DOHH2 (cell line): ENCODE measurements at regions not wholly inside any gene's neighbourhood (a gene's known extent, or its start where the extent isn't known, plus 50 kb on each side); places are given as distances from the start of the nearest gene placed in this dataset.

Source experiments
- H3F3A ChIP-seq: fragments of 200-600 bp; sonication (generic), shearing (Covaris generic); 2 replicates; pipeline ENCODE4 v1.6.0; 2016; ENCODE audit warnings: antibody characterized with exemption, mild to moderate bottlenecking; ENCODE audit not compliant: control insufficient read depth, insufficient read depth
- H3K27ac ChIP-seq: fragments of 200-600 bp; sonication (generic); 2 replicates; pipeline ENCODE4 v1.5.1; 2014; ENCODE audit warnings: low read depth, mild to moderate bottlenecking, low read length, moderate library complexity
- H3K27me3 ChIP-seq: fragments of 200-600 bp; sonication (generic); 2 replicates; pipeline ENCODE4 v1.6.1; 2014; ENCODE audit warnings: mild to moderate bottlenecking, low read length, mixed read lengths; ENCODE audit not compliant: control insufficient read depth
- H3K36me3 ChIP-seq: fragments of 200-600 bp; sonication (generic); 2 replicates; pipeline ENCODE4 v1.6.1; 2014; ENCODE audit warnings: mild to moderate bottlenecking, low read length, moderate library complexity, mixed read lengths; ENCODE audit not compliant: control insufficient read depth
- H3K4me1 ChIP-seq: fragments of 200-600 bp; sonication (generic); 2 replicates; pipeline ENCODE4 v1.6.1; 2014; ENCODE audit warnings: mild to moderate bottlenecking, low read length, mixed read lengths; ENCODE audit not compliant: control insufficient read depth
- H3K4me2 ChIP-seq: fragments of 200-600 bp; sonication (generic); 2 replicates; pipeline ENCODE4 v1.6.0; 2014; ENCODE audit warnings: mild to moderate bottlenecking, low read length, moderate library complexity
- H3K4me3 ChIP-seq: fragments of 200-600 bp; sonication (generic); 2 replicates; pipeline ENCODE4 v1.5.1; 2014; ENCODE audit warnings: mild to moderate bottlenecking, low read length, mixed read lengths
- H3K79me2 ChIP-seq: fragments of 200-600 bp; sonication (generic); 2 replicates; pipeline ENCODE4 v1.6.1; 2014; ENCODE audit warnings: mild to moderate bottlenecking, low read length, mixed read lengths; ENCODE audit not compliant: control insufficient read depth
- H3K9me2 ChIP-seq: fragments of 200-600 bp; sonication (generic); replicated peaks from 2 replicates; pipeline ENCODE4 v1.6.1; 2014; ENCODE audit warnings: mild to moderate bottlenecking, low read length, mixed read lengths; ENCODE audit not compliant: control insufficient read depth
- H3K9me3 ChIP-seq: fragments of 200-600 bp; sonication (generic); 2 replicates; pipeline ENCODE4 v1.6.1; 2014; ENCODE audit warnings: antibody characterized with exemption, low read length, mixed read lengths; ENCODE audit not compliant: control insufficient read depth, insufficient read depth
- H4K20me1 ChIP-seq: fragments of 200-600 bp; sonication (generic); 2 replicates; pipeline ENCODE4 v1.6.0; 2014; ENCODE audit warnings: low read depth, mild to moderate bottlenecking, antibody characterized with exemption, low read length, moderate library complexity; ENCODE audit not compliant: control insufficient read depth, insufficient read depth
- EZH2phosphoT487 ChIP-seq: fragments of 200-600 bp; sonication (generic); IDR thresholded peaks from 2 replicates; pipeline ENCODE4 v1.6.1; 2017; ENCODE audit warnings: borderline replicate concordance, mild to moderate bottlenecking, antibody characterized with exemption, low read length, moderate library complexity, mixed read lengths
- TF ChIP-seq, protein P1 (sequence below): fragments of 200-600 bp; sonication (generic); IDR thresholded peaks from one replicate; pipeline ENCODE4 v1.5.1; 2014; ENCODE audit warnings: antibody characterized with exemption, mild to moderate bottlenecking, low read depth, low read length; ENCODE audit not compliant: poor library complexity, severe bottlenecking

GRCh38 chr14:55843718-55844403, 263.9 kb downstream of the KTN1 start:
- Histone ChIP-seq H3K27me3 (no peaks in the 10 kb centered on the region), H3K27ac (no peak overlapping the region), H4K20me1 (no peaks in the 10 kb centered on the region), H3K9me2 (no peaks in the 10 kb centered on the region), H3K9me3 (no peaks in the 10 kb centered on the region), H3K4me1 (no peaks in the 10 kb centered on the region), H3F3A (no peaks in the 10 kb centered on the region), H3K4me2 (no peak overlapping the region), H3K36me3 (no peaks in the 10 kb centered on the region), H3K79me2 (no peaks in the 10 kb centered on the region), H3K4me3 (no peak overlapping the region)
- no peak for TF ChIP-seq EZH2phosphoT487
- TF ChIP-seq, protein P1, sequence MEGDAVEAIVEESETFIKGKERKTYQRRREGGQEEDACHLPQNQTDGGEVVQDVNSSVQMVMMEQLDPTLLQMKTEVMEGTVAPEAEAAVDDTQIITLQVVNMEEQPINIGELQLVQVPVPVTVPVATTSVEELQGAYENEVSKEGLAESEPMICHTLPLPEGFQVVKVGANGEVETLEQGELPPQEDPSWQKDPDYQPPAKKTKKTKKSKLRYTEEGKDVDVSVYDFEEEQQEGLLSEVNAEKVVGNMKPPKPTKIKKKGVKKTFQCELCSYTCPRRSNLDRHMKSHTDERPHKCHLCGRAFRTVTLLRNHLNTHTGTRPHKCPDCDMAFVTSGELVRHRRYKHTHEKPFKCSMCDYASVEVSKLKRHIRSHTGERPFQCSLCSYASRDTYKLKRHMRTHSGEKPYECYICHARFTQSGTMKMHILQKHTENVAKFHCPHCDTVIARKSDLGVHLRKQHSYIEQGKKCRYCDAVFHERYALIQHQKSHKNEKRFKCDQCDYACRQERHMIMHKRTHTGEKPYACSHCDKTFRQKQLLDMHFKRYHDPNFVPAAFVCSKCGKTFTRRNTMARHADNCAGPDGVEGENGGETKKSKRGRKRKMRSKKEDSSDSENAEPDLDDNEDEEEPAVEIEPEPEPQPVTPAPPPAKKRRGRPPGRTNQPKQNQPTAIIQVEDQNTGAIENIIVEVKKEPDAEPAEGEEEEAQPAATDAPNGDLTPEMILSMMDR: no peak

DNA sequence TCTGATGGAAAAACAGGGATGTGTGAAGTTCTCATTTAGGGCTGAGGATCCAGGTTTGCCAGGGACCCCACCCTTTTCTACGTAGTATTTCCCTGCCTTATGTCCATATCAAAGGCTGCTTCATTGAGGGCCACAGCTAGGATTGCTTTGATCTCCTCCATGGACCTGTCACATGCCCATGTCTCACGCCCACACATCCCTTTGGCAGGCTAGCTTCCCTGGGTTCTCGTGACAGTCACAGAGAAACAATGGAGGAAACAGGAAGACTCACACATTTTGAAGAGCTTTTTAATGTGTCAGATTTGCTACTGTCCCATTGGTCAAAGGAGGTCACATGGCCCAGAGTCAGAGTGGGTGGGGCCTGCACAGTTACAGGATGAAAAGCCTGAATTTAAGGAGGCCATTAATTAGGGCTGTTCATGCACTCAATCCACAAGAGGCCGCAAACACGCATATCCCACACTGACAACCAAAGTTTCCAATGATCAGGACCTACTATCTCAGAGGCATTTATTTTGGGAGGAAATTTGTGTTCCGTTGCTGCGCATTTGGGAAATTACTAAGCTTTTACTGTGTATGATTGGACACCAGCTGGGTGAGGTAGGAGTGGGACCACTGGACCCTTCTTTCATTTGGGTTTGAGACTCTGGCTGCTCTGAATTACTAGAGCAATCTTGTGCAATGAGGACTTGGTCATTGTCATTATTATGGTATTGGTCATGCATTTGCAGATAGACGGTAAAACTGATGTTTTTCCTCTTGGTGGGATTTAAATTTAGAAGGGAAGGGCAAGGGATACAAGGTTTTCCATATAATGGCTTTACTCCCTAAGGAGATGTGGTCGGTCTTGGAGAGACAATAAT, 266.2 kb downstream of the KTN1 start:
- no peak overlapping the region for H3K4me3 ChIP-seq
- TF ChIP-seq, protein P1: no peak
- no peak for TF ChIP-seq EZH2phosphoT487
- no peaks in the 10 kb centered on the region for H3K79me2 ChIP-seq
- no peaks in the 10 kb centered on the region for H3K36me3 ChIP-seq
- H3K9me2 ChIP-seq: no peaks in the 10 kb centered on the region
- H3K4me1 ChIP-seq: no peaks in the 10 kb centered on the region
- H3F3A ChIP-seq: no peaks in the 10 kb centered on the region
- no peaks in the 10 kb centered on the region for H3K9me3 ChIP-seq
- no peaks in the 10 kb centered on the region for H3K27me3 ChIP-seq
- no peak overlapping the region for H3K4me2 ChIP-seq
- no peak overlapping the region for H3K27ac ChIP-seq
- H4K20me1 ChIP-seq: no peaks in the 10 kb centered on the region

GRCh38 chr14:55846826-55847446, 266.9 kb downstream of the KTN1 start:
- Histone ChIP-seq H3K4me3 (no peak overlapping the region), H3K4me2 (no peak overlapping the region), H3K27ac (no peak overlapping the region), H3K9me3 (no peaks in the 10 kb centered on the region), H3K27me3 (no peaks in the 10 kb centered on the region), H3K79me2 (no peaks in the 10 kb centered on the region), H3F3A (no peaks in the 10 kb centered on the region), H4K20me1 (no peaks in the 10 kb centered on the region), H3K4me1 (no peaks in the 10 kb centered on the region), H3K9me2 (no peaks in the 10 kb centered on the region), H3K36me3 (no peaks in the 10 kb centered on the region)
- TF ChIP-seq EZH2phosphoT487: no peak
- TF ChIP-seq, protein P1: no peak
